ENCODE measurements at regions not wholly inside any gene's neighbourhood (a gene's known extent, or its start where the extent isn't known, plus 50 kb on each side); places are given as distances from the start of the nearest gene placed in this dataset.
A peak's percentile ranks its signal among the peaks of the same experiment; 100 is the strongest.

GRCh38 chr1:86296305-86297205 is 99.6 kb downstream of the ODF2L start:
- no peak for FAIRE-seq

- no peak for FAIRE-seq
Observed at GRCh38 chr1:86289746-86290145, 106.4 kb downstream of the ODF2L start.

GRCh38 chr1:86289161-86289560 is 107.0 kb downstream of the ODF2L start:
- FAIRE-seq = no peak

- FAIRE-seq = no peak
Observed at GRCh38 chr1:86288586-86289147, 107.5 kb downstream of the ODF2L start.

GRCh38 chr1:86285796-86286195 is 110.3 kb downstream of the ODF2L start:
- FAIRE-seq = no peak

- no peak for FAIRE-seq
Observed at GRCh38 chr1:86282611-86283010, 113.5 kb downstream of the ODF2L start.

GRCh38 chr1:86277936-86278335 is 118.2 kb downstream of the ODF2L start:
- FAIRE-seq = no peak

GRCh38 chr1:86273066-86273465 is 116.5 kb upstream of the COL24A1 start:
- no peak for FAIRE-seq

GRCh38 chr1:86272083-86272482 is 115.5 kb upstream of the COL24A1 start:
- FAIRE-seq = no peak

GRCh38 chr1:86271046-86271445 is 114.5 kb upstream of the COL24A1 start:
- FAIRE-seq = no peak

GRCh38 chr1:86263101-86263500 is 106.5 kb upstream of the COL24A1 start:
- no peak for FAIRE-seq

GRCh38 chr1:86260476-86260875 is 103.9 kb upstream of the COL24A1 start:
- no peak for FAIRE-seq

- FAIRE-seq = no peak
Observed at GRCh38 chr1:86259390-86259789, 102.8 kb upstream of the COL24A1 start.

- no peak for FAIRE-seq
Observed at GRCh38 chr1:86258101-86258500, 101.5 kb upstream of the COL24A1 start.

GRCh38 chr1:86247597-86248279 is 91.2 kb upstream of the COL24A1 start:
- no peak for FAIRE-seq

GRCh38 chr1:86245566-86246190 is 89.1 kb upstream of the COL24A1 start:
- FAIRE-seq = no peak

GRCh38 chr1:86239894-86240293 is 83.3 kb upstream of the COL24A1 start:
- no peak for FAIRE-seq

GRCh38 chr1:86239490-86239889 is 82.9 kb upstream of the COL24A1 start:
- FAIRE-seq = no peak

- FAIRE-seq = no peak
Observed at GRCh38 chr1:86238226-86238625, 81.7 kb upstream of the COL24A1 start.

GRCh38 chr1:86235852-86236251 is 79.3 kb upstream of the COL24A1 start:
- peak; percentile 11 for FAIRE-seq

- FAIRE-seq = no peak
Observed at GRCh38 chr1:86233403-86233802, 76.8 kb upstream of the COL24A1 start.

GRCh38 chr1:86231076-86231475 is 74.5 kb upstream of the COL24A1 start:
- no peak for FAIRE-seq

- FAIRE-seq = no peak
Observed at GRCh38 chr1:86229405-86229975, 72.9 kb upstream of the COL24A1 start.
